ENCODE measurements at regions not wholly inside any gene's neighbourhood (a gene's known extent, or its start where the extent isn't known, plus 50 kb on each side); places are given as distances from the start of the nearest gene placed in this dataset.

GRCh38 chr5:174348311-174348981 lies 302.9 kb downstream of the NSG2 start:
- TF ChIP-seq MYC (IDR thresholded peaks at IDR 0.05; ENCODE audit: low read depth, low read length) (no peak), CTCF (IDR thresholded peaks at IDR 0.05; ENCODE audit: low read depth, low read length) (no peak), MAX (IDR thresholded peaks at IDR 0.05; ENCODE audit: low read depth, low read length) (no peak), POLR2A (IDR thresholded peaks at IDR 0.05; ENCODE audit: extremely low read depth, insufficient read length) (no peak)
- no peak overlapping the region for H3K4me3 ChIP-seq (ENCODE audit: low read depth, low read length)
- DNase-seq (ENCODE audit: low read depth): no peak

GRCh38 chr5:174352681-174353080 lies 307.2 kb downstream of the NSG2 start:
- no peak overlapping the region for H3K4me3 ChIP-seq (ENCODE audit: low read depth, low read length)
- DNase-seq (ENCODE audit: low read depth): no peak
- TF ChIP-seq POLR2A (IDR thresholded peaks at IDR 0.05; ENCODE audit: extremely low read depth, insufficient read length) (no peak), MYC (IDR thresholded peaks at IDR 0.05; ENCODE audit: low read depth, low read length) (no peak), MAX (IDR thresholded peaks at IDR 0.05; ENCODE audit: low read depth, low read length) (no peak), CTCF (IDR thresholded peaks at IDR 0.05; ENCODE audit: low read depth, low read length) (no peak)

- no peak overlapping the region for H3K4me3 ChIP-seq (ENCODE audit: low read depth, low read length)
- peak; percentile 23 for DNase-seq (ENCODE audit: low read depth)
- TF ChIP-seq MYC (IDR thresholded peaks at IDR 0.05; ENCODE audit: low read depth, low read length): no peak
- TF ChIP-seq POLR2A (IDR thresholded peaks at IDR 0.05; ENCODE audit: extremely low read depth, insufficient read length): no peak
- TF ChIP-seq MAX (IDR thresholded peaks at IDR 0.05; ENCODE audit: low read depth, low read length): no peak
- TF ChIP-seq CTCF (IDR thresholded peaks at IDR 0.05; ENCODE audit: low read depth, low read length): no peak
These were observed 309.1 kb downstream of the NSG2 start for GRCh38 chr5:174354571-174354970.

GRCh38 chr5:174355208-174355612 lies 309.7 kb downstream of the NSG2 start:
- no peak overlapping the region for H3K4me3 ChIP-seq (ENCODE audit: low read depth, low read length)
- DNase-seq (ENCODE audit: low read depth): peak; percentile 82
- TF ChIP-seq CTCF (IDR thresholded peaks at IDR 0.05; ENCODE audit: low read depth, low read length) (no peak), POLR2A (IDR thresholded peaks at IDR 0.05; ENCODE audit: extremely low read depth, insufficient read length) (no peak), MYC (IDR thresholded peaks at IDR 0.05; ENCODE audit: low read depth, low read length) (no peak), MAX (IDR thresholded peaks at IDR 0.05; ENCODE audit: low read depth, low read length) (no peak)

GRCh38 chr5:174355995-174356394 lies 310.5 kb downstream of the NSG2 start:
- TF ChIP-seq MAX (IDR thresholded peaks at IDR 0.05; ENCODE audit: low read depth, low read length): no peak
- no peak for TF ChIP-seq CTCF (IDR thresholded peaks at IDR 0.05; ENCODE audit: low read depth, low read length)
- no peak for TF ChIP-seq MYC (IDR thresholded peaks at IDR 0.05; ENCODE audit: low read depth, low read length)
- TF ChIP-seq POLR2A (IDR thresholded peaks at IDR 0.05; ENCODE audit: extremely low read depth, insufficient read length): no peak
- no peak for DNase-seq (ENCODE audit: low read depth)
- H3K4me3 ChIP-seq (ENCODE audit: low read depth, low read length): no peak overlapping the region
